HS-5 (cell line): ENCODE measurements at regions not wholly inside any gene's neighbourhood (a gene's known extent, or its start where the extent isn't known, plus 50 kb on each side); places are given as distances from the start of the nearest gene placed in this dataset.
"Not testable (repeated sequence)": the region's sequence is repeated elsewhere in the genome, so short reads cannot be mapped to it uniquely, and the experiment has no call there.

Source experiments
- DNase-seq: peaks from one replicate; pipeline ENCODE4 v3.0.0-alpha.2; 2012; ENCODE audit warnings: low read depth

DNA sequence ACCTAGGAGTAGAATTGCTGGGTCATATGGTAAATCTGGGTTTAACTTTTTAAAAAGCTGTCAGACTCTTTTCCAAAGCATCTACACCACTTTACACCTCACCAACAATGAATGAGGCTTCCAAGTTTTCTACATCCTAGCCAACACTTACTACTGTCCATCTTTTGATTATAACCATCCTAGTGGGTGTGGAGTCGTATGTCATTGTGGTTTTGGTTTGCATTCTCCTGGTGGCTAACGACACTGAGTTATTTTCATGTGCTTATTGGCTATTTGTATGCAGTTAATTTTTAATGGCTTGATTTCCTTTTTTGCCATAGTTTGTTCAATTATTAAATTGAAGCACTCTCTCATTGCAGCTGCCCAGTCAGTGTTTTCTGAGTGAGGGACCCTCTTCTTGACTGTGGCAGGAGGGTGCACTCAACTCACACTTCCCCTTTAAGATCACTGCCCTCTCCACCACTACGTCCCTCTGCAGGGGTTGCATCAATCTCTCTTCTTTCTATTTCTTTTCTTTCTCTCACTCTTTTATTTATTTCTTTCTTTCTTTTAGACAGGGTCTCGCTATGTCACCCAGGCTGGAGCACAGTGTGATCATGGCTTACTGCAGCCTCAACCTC lies 182.3 kb downstream of the C9orf152 start:
- DNase-seq, result no peak

DNA sequence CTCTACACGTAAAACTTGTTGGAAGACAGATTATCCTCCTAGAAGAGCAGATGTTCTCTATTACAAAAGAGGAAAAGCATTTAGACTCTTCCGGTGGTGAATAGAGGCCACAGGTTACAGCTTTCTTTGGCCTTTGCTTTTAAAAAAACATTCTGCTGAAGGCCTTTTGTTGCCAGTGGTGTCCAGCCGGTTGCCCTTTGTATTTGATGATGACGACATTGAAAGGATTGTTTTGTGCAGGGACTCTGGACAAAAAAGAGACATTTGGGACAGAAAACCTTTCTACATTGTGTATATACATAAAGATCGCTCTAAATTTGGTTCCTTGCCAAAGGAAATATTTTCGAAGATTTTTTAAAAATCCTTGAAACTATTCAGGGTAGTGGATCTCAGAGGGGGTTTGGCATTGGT lies 180.3 kb downstream of the C9orf152 start:
- DNase-seq, result no peak

DNA sequence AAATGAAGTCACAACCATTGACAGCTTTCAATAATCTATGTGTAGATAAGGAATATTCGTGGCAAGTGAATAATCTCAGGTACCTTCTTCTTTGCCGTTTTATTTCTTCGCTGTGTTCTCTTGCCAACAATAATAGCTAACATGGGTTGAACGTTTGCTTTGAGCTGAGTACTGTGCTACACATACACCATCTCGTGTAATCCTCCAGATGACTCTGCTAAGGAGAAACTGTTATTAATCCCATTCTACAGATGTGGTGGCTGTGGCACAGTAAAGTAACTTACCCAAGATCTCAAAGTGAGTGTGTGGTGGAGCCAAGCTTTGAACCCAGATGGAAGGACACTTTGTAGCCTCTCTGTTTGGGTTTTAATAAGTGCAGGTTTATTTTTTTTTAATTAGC lies 179.7 kb downstream of the C9orf152 start:
- DNase-seq, result no peak

DNA sequence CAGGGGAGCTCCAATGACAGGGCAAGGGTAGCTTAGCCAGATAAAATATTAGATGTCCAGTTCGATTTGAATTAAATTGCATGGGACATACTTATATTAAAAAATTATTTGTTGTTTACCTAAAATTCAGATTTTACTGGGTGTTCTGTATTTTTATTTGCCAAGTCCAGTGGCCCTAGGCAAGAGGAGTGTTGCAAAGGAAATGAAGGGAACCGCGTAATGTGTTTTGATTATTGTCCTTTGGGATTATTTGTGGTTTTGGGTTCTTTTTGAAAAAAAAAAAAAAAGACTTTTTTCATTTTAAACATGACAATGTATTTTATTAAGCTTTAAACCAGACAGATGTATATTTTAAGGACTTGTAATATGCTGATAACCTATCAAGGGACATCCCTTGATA lies 179.3 kb downstream of the C9orf152 start:
- no peak for DNase-seq

DNA sequence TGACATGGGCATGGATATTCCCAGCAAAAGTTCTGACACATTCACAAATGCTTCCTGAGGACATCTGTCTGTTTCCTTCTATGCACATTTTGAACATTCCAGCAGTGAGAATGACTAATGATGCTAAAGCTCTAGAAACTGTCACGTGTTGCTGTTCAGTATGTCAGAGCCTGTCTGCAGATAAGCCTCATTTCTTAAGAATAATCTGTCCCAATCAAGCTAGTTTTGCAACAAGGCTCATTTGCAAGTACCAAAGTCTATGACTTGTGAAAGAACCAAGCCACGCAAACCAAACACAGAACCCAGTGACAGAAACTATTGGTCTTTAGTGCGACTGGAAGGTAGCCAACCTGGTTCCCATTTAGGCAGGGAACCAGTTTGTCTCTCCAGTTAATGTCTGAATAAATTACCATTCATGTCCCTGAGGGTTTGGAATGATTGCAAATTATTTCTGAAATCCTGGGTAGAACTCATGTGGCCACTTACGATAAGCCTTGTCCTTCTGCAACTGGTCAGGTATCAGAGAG lies 178.5 kb downstream of the C9orf152 start:
- peak; percentile 94 for DNase-seq

DNA sequence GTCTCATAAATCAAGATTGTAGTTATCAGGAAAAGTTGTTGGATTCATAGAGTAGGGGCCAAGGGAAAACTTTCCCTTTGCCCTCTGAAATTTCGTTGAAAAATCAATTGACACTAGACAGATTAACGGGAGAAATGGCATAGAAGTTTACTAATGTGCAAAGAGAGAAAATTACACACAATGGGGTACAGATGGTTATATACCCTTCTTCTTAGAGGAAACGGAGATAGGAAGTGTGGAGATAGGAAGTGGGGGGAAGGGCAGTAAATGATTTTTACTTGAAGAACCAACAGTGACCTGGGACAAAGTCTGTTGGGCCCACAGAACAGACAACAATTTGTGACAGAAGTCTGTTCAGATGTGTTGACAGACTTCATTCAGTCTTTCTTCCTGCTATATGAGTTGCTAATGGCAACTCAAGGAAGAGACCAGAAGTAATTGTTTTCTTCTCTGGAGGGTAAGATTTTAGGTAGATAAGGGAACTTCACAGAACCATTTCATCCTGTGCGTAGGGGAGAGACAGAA lies 177.9 kb downstream of the C9orf152 start:
- no peak for DNase-seq

DNA sequence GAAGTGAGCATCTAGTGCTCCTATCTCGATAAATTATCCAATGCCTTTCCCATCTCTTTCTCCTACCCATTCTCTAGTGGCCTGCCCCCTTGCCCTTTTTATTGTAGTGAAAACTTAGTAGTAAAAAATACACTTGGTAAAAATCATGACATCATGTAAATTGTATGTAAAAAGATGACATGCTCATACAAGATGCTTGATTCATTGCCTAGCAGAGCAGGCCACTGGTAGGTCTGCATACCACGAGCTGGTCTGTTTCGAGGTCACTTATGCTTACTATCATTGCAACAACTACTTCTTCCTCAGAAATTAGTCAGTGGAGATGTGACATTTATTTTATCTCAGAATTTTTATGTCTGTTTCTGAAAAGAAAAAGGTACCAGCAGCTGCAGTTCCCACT lies 177.3 kb downstream of the C9orf152 start:
- DNase-seq, result no peak

DNA sequence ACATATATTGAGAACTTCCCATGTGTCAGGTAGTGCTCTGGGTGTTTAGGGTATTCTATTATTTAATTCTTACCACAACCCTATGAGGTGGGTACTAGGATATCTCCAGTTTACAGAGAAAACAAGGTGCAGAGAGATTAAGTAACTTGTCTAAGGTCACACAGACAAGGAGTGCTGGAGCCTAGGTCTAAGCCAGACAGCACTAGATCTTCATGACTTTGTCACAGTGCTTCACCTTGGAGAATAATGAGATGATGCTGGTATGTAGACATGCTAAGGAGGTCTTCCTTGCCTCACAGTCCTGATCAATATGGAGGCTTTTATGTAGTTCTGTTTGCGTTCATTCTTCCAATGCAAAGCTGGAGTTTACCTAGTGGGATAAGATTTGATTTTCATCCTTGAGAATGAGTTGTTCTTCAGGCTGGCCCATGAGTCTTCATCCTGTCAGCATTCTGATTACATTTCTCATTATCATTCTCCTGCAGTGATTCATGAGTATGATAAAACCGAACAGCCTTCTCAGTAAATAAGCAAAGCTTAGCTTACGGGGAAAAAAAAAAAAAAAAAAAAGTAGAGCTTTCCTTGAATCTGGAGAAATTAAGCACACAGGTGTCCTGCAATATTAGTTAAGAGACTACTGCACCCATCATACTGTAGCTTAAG lies 176.3 kb downstream of the C9orf152 start:
- DNase-seq, result peak; percentile 86

DNA sequence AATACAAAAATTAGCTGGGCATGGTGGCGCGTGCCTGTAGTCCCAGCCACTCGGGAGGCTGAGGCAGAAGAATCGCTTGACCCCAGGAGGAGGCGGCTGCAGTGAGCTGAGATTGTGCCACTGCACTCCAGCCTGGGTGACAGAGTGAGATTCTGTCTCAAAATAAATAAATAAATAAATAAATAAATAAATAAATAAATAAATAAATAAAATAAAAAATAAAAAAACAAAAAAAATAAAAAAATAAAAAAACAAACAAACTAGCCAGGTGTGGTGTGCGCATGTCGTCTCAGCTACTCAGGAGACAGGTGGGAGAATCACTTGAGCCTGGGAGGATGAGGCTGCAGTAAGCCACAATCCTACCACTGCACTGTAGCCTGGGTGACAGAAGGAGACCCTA lies 175.4 kb downstream of the C9orf152 start:
- not testable (repeated sequence) for DNase-seq

DNA sequence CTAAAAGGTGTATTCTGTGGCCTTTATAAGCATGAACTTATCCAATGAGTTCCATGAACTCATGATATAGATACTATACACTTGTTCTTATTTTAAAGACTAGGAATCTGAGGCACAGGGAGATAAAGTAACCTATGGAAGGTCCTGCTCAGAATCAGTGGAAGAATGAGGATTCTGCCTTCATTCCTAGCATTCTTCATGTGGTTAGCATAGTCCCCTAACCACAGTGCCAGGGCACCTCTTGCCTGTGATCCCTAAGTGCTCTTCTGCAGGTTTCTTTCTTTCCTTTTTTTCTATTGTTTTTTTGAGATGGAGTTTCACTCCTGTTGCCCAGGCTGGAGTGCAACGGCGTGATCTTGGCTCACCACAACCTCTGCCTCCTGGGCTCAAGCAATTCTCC lies 174.1 kb downstream of the C9orf152 start:
- DNase-seq, result no peak

DNA sequence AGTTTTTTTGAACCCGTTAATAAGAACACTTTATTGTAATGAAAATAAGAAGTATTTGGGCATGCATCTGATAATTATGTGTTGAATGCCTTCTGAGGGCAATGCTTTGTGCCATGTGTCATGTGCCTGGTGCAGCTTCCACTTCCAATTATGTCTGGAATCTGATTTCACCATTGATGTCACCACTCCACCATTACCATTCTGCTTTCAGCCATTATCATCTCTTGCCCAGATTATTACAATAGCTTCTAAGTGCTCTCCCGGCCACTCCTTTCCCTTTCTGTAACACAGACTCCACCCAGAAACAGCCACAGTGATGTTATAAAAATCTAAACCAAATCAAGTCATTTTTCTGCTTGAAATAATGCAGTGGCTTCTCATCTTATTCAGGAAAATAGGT lies 171.7 kb downstream of the C9orf152 start:
- no peak for DNase-seq

DNA sequence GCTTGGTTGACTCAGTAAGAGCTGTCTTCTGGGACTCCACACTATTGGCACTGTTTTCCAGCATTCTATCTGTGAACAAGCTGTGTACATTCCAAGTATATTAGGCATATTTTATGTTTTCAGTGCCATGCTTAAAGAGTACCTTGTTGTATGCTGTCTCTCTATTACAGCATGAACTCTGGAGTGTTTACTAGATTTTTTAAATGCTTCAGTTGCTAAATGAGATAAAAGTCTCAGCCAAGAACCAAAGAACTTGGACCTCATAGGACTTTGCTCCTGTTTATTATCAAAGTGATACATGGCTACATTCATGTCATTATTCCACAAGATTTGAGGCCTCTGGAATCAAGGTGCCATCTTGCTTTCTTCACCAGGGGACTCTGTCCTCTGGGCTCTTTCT lies 167.2 kb downstream of the C9orf152 start:
- no peak for DNase-seq

DNA sequence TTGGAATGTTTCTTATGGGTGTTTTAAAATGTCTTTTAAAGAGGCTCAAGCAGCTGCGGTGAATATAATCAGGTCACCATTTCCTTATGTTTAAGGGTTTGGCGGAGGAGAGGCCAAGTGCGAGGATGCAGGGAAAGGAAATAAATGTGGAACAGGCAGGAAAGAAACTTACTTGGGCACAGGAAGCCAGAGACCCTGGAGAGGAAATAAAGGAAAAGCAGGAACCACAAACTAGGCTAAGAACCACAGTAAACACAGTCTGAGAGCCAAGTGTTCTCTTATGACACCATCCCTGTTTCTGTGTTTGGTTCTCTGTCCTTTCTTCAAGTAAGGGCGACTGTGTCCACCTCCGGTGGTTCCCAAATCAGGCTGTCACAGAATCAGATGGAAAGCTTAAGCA lies 166.5 kb downstream of the C9orf152 start:
- DNase-seq, result no peak

DNA sequence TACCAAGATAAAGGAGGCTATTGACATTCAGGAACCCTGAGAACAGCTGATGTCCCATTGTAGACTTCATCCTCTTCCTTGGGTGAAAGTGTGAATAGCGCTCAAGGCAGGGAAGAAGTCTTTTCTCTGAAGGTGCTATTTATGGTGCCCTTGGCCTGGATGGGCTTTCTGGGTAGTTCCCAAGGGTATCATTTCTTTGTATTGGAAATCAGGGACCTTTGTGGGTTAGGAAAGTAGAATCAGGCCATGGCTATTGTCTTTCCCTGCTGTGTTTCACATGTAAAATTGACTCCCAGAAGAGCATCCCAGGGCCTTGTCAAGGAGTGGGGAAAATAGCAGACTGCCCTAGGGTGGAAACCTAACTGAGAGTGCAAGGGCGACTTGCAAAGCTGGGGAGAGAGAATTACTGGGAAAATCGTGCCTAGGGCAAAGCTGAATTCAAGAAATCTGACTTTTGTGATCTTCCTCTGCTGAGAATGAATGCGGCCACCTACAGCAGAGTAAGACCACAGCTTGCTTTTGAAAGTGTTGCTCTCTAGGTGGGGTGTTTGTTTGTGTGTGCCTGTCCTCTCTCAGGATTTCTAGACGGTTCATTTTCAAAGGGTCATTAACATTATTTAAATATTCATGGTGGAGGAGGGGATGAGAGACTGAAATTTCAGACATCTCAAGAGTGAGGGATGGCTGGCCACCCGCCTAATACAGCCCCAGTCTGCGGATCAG lies 160.6 kb downstream of the C9orf152 start:
- DNase-seq, result no peak

DNA sequence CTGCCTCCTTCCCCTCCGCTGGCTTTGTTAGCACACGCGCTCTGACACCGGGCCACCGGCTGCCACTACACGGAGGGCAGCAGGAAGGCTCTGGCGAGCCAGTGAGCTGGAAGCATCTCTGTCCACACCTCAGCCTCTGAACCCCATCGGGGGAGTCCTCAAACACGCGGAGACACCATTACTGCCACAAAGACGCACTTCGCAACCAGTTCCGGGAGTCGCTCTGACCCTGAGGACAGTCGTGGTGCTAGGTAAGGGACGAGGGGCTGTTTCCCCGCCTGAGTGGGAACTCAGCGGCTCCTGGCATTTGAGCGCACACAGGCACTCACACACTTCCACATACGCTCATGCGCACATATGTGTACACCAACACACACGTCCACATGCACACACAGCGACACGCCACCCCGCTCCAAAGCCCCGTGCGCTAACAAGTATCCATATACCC lies 160.0 kb downstream of the C9orf152 start:
- DNase-seq, result no peak

DNA sequence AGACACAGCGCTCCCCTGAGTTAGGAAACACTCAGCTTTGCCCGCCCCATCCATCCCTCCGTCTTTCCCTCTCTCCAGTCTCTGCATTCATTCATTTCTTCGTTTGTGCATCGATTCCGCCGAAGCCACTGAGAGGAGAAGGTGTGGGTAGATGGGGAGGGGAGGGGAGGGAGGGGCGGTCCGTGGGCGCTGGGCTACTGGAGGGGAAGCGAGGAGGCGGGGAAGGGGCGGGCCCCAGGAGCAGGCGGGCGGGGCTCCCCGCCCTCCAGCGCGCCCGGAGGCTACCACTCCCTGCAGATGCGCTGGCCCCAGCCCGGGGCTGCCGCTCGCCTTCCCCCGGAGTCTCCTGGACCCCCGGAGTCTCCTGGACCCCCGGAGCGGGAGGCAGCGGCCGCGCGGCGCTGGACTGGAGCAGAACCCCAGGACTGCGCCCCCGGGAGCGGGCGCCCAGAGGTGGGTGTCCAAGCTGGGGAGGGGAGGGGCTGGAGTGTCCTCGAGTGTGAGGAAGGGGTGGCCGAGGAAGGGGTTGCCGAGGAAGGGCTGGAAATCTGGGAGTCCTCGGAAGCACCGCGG lies 159.5 kb downstream of the C9orf152 start:
- DNase-seq, result no peak

DNA sequence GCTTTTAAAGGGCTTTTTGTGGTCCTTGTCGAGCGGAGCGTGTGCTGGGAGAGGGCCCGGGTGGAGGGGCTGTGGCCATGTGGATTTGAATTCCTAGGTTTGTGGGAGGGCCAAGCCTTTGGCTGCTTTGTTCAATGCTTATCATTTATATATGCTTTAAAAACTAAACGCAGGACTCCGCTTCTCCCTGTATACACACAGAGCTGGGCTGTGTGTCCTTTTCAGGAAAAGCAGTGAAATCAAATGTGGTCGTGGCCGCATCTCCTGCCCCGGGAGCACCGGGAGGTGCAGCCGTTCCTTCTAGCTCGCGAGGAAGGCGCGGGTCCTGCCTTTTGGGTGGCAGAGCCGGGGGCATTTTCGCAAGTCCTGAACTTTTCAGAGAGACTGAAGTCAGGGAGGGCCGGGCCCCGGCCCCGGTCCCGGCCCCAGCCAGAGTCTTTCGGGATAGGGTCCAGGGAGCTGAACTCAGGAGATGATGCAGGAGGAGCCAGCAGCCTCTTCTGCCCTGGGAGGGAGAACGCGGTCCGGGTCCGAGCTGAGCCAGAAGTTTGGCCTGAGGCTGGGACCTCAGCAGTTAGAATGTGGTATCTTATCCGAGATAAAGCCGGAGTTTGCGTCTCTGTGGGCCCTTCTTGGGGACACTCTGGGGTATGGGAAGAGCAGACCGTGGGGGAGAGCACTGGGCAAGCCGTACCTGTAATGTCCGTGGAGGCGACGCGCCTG lies 158.8 kb downstream of the C9orf152 start:
- no peak for DNase-seq

DNA sequence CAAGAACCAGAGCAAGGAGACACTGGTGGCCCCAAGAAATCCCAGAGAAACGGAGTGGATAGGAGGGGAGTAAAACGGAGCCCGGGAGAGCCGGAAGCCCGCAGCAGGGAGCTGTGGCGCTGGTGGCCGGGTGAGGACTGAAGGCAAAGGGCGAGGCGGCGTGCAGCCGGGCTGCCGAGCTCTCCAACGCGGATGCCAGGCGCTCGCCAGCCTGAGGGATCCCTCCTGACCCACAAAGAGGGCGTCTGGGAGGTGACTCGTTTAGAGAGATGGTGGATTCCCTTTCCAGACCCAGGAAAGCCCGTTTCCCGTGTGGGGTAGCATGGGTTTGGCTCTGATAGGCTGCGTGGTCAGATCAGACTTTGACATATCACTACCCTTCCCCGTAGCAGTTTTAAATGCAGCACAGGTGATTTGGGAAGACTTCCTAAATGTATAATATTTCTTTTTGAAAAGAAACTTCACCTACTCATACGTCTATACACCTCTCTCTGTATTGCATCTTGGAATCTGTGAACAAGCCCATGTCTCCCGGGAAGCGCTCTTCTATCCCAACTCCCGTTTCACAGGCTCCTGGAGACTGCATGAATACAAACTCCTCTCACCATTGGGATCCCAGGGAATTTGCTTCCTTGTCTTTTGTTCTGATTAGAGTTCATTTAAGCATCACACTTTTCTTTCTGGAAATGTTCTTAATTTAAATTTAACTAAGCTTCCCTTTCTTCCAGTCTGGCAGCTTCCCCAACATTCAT lies 158.1 kb downstream of the C9orf152 start:
- no peak for DNase-seq

DNA sequence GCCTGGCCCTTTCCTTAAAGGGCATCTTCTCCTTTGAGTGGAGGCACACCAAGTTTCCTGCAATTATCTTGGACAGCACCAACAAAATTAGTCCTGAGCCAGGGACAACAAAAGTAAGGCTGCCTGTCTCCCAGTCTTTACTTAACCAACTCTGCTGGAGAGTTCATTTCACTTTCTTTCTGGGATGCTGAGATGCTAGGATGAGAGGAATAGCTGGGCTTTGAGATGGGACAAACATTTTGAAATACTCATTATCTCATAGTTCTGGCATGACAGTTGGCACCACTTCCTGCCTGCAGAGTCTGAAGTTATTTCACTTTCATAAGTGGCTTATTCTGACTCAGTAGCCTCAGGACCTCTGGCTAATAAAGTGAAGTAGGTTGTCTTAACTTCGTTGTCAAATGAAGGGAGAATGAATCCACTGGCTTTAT lies 157.0 kb downstream of the C9orf152 start:
- DNase-seq, result peak; percentile 96

DNA sequence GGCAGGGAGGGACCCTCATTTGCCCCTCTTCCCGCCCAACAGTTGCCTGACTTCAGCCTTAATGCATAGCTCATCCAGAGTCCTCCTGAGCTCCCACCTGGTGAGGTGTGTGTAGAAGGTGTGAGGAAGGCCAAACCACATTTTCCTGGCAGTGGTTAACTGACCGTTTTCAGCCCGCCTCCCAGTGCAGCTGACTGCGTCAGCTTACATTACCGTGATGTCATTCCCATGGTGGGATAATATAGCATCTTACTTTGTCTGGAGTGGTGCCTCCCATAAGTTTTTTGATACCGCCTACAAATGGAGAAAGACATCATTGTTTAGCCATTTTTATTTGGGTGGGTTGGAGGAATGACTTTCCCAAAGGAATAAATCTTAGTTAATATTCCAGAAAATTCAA lies 151.9 kb downstream of the C9orf152 start:
- no peak for DNase-seq

DNA sequence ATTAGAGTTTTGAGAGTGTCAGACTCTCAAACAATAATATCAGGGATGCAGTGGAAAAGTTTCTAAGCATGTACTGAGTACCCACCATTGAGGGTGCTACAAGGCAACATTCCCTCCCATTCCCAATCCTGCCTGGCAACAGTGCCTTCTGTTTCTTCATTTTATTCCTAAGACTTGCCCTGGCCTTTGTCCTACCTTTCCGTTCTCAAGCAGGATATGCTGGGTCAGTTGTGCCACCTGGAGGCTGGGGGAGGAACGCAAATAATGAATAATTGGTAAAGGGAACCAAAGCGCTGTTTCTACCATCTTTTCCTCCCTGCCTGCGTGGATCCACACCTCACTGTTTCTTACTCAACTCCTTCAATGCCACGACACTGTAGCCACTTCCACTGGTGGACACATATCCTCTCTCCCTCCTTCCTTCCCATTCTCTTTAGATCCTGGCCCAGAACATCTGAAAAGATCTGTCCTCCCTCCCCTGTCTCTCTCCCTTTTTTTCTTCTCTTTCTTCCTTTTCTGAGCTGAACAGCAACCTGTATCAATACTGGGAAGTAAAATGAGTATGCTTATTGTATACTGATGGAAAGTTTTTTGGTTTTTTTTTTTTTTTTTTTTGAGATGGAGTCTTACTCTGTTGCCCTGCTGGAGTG lies 149.5 kb downstream of the C9orf152 start:
- DNase-seq, result no peak
